ENCODE measurements at regions not wholly inside any gene's neighbourhood (a gene's known extent, or its start where the extent isn't known, plus 50 kb on each side); places are given as distances from the start of the nearest gene placed in this dataset.

DNA sequence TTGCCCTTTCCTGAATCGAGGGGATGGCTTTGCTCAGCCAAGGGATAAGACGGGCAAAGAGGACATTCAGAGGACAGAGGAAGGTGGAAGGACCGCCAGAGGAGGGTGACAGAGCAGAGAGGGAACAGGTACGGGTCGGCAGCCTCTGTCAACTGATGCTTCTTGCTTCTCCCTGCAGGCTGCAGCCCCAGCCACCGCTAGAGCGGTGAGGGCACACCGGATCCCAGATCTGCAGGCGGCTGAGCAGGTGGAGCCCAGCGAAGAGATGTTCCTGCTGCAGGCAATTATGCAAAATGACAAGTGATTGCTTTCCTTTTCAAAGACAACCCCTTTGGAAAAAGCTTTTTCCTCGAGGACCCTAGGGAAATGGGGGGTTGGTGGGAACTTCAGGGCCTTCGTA is 181.9 kb upstream of the ANKRD30A start:
- TF ChIP-seq, protein P1, sequence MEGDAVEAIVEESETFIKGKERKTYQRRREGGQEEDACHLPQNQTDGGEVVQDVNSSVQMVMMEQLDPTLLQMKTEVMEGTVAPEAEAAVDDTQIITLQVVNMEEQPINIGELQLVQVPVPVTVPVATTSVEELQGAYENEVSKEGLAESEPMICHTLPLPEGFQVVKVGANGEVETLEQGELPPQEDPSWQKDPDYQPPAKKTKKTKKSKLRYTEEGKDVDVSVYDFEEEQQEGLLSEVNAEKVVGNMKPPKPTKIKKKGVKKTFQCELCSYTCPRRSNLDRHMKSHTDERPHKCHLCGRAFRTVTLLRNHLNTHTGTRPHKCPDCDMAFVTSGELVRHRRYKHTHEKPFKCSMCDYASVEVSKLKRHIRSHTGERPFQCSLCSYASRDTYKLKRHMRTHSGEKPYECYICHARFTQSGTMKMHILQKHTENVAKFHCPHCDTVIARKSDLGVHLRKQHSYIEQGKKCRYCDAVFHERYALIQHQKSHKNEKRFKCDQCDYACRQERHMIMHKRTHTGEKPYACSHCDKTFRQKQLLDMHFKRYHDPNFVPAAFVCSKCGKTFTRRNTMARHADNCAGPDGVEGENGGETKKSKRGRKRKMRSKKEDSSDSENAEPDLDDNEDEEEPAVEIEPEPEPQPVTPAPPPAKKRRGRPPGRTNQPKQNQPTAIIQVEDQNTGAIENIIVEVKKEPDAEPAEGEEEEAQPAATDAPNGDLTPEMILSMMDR (IDR thresholded peaks at IDR 0.05) = no peak
- TF ChIP-seq POLR2A (IDR thresholded peaks at IDR 0.05) = no peak
- no peak for TF ChIP-seq EP300 (IDR thresholded peaks at IDR 0.05)
